Heart right ventricle (tissue), 16 donors: ENCODE measurements at regions not wholly inside any gene's neighbourhood (a gene's known extent, or its start where the extent isn't known, plus 50 kb on each side); places are given as distances from the start of the nearest gene placed in this dataset.
"Not testable (repeated sequence)": the region's sequence is repeated elsewhere in the genome, so short reads cannot be mapped to it uniquely, and the experiment has no call there.

Experiments
- ATAC-seq, 8 donors: fragments of 200-7000 bp; cut with Tn5 transposase; one replicate each; pipeline ENCODE4 v1.9.1; 2020; ENCODE audit warnings: mild to moderate bottlenecking in 8 of 8, moderate library complexity in 8 of 8, moderate number of reproducible peaks in 1 of 8
- DNase-seq, 2 donors: peaks; one replicate each; pipeline ENCODE4 v3.0.0-alpha.2; 2020
- H3K27ac ChIP-seq, 10 donors: fragments of 200-600 bp; sonication (generic) in 2 of 10; one replicate each; pipeline versions ENCODE4 v1.5.0 to v1.8.0; 2020 to 2022; ENCODE audit warnings: mild to moderate bottlenecking in 3 of 10
- H3K27me3 ChIP-seq, 7 donors: fragments of 200-600 bp; one replicate each; pipeline ENCODE4 v1.8.0; 2021 to 2022; ENCODE audit warnings: mild to moderate bottlenecking in 2 of 7
- H3K36me3 ChIP-seq, 9 donors: fragments of 200-600 bp; sonication (generic) in 1 of 9; one replicate each; pipeline versions ENCODE4 v1.5.0 to v1.8.0; 2020 to 2022; ENCODE audit warnings: mild to moderate bottlenecking in 2 of 9
- H3K4me1 ChIP-seq, 9 donors: fragments of 200-600 bp; sonication (generic) in 1 of 9; one replicate each; pipeline versions ENCODE4 v1.5.0 to v1.8.0; 2020 to 2022; ENCODE audit warnings: mild to moderate bottlenecking in 4 of 9
- H3K4me3 ChIP-seq, 10 donors: fragments of 200-600 bp; sonication (generic) in 2 of 10; one replicate each; pipeline versions ENCODE4 v1.5.0 to v1.8.0; 2020 to 2022; ENCODE audit warnings: mild to moderate bottlenecking in 7 of 10, moderate library complexity in 2 of 10
- H3K9me3 ChIP-seq, 11 donors: fragments of 200-600 bp in 10 of 11; sonication (generic) in 2 of 11; one replicate each; pipeline versions ENCODE4 v1.5.0 to v1.8.0; 2013 to 2022; ENCODE audit warnings: mild to moderate bottlenecking in 2 of 11, control low read depth in 1 of 11, moderate library complexity in 1 of 11
- CTCF ChIP-seq, 9 donors: fragments of 200-600 bp; sonication (generic) in 2 of 9; IDR thresholded peaks; one replicate each; pipeline versions ENCODE4 v1.5.0 to v1.8.0; 2021 to 2022; ENCODE audit warnings: antibody characterized with exemption in 9 of 9, mild to moderate bottlenecking in 5 of 9, moderate library complexity in 1 of 9
- WGBS, 2 donors: extraction: QIAGEN DNeasy Blood & Tissue Kit; methylation state at CpG; one replicate each; pipeline ENCODE4 v1.1.7; 2013; ENCODE audit warnings: inconsistent platforms in 1 of 2; 5-methylcytosine and 5-hydroxymethylcytosine counted together
- intact Hi-C, 10 donors: fragments of 100-400 bp; cut with DNase I; formaldehyde crosslinking; loops; one replicate each; pipeline versions ENCODE4 v1.11.1 to v1.14.2; 2022
- donor health status: Arrhythmogenic right ventricular cardiomyopathy.
- donor health status: ischemic (EF 13 %, LVEDD 7.1; RV severe dilation, severe dysfunction).
- donor health status: healthy with polysubstance abuse.
- donor health status: DM: no; HTN: yes; CAD: no.
- donor health status: DM: no; HTN: no; CAD: no.
- donor health status: ischemic (EF 25% LVEDD 6.9; RV normal size, moderate dysfunction).
- donor health status: ischemic (EF 25% LVEDD 5.7; RV mildly dilated, moderate dysfunction).
- donor health status: healthy.
- donor health status: DM: yes; HTN: yes; CAD: no.
- donor health status: Ischemic cardiomyopathy.
- donor health status: ischemic (EF 35%, LVEDD 5.7; RV mildly dilated, moderate dysfunction).
- donor health status: nonischemic (EF 11% LVEDD 7.7; RV severe dilation, severe dysfunction).
- donor health status: DM: yes; HTN: yes; CAD: no.
- donor health status: PGD.
- donor health status: ischemic (EF 29% LVEDD 5.4; RV normal size, mild dysfunction).
- donor health status: nonischemic (EF 23%, LVEDD 6.1; RV moderate dilation, normal function).

DNA sequence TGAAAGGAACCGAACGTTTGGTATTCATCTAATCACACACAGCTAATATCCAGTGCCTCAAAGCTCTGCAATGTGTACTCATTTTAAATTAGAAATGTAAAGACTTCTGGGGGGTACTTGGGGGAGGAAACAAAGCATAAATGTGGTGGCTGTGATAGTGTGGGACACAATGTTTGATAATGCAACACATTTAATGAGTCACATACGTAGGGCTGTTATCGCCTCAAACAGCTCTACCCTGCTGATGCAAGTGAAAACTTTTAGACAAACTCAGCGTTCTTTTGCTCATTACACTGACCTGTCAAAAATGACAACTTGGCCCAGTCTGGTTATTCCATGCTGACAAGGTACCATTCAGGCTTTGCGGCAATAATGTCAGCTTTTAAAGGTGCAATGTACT, 1227.1 kb upstream of the CELF4 start:
- Histone ChIP-seq H3K36me3 (no peaks in the 10 kb centered on the region), H3K4me3 (no peak overlapping the region), H3K27ac (no peak overlapping the region), H3K4me1 (no peaks in the 10 kb centered on the region), H3K27me3 (no peaks in the 10 kb centered on the region), H3K9me3 (no peaks in the 10 kb centered on the region)
- TF ChIP-seq CTCF (IDR thresholded peaks at IDR 0.05) = no peak
- no peak for DNase-seq
- ATAC-seq = no peak
- intact Hi-C loops = no loop called here
- WGBS, 2 donors = 73 to 74% methylated on average over 6 of the region's 6 CpGs

DNA sequence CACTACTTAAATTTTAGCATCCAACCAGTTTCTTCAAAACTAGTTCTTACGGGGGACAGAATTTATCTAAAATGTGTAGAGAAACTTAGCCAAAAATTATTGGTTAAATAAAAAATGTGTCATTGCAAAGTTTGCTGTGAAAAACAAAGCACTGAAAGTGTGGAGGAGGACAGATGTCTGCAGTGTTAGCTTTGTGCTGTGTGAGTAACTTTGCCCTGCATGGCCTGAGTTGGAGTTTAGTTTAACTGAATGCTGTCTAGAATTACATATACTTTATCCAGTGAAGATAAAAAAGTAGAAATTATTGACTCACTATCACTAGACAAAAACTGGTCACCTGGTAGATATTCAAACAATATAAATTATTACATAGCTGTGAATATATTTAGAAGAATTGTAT, 1225.2 kb upstream of the CELF4 start:
- intact Hi-C loops = no loop called here
- Histone ChIP-seq H3K27me3 (no peaks in the 10 kb centered on the region), H3K27ac (no peak overlapping the region), H3K9me3 (peaks cover 0 to 17% (median 0%) of the 10 kb centered on the region in 11 donors), H3K4me1 (no peaks in the 10 kb centered on the region), H3K36me3 (no peaks in the 10 kb centered on the region), H3K4me3 (no peak overlapping the region)
- DNase-seq (no peak), ATAC-seq (no peak)
- WGBS, 2 donors = 77 to 87% methylated on average over 1 of the region's 1 CpG
- no peak for TF ChIP-seq CTCF (IDR thresholded peaks at IDR 0.05)

GRCh38 chr18:38790303-38790702, 1224.7 kb upstream of the CELF4 start:
- Histone ChIP-seq H3K27me3 (no peaks in the 10 kb centered on the region), H3K4me1 (no peaks in the 10 kb centered on the region), H3K27ac (no peak overlapping the region), H3K4me3 (no peak overlapping the region), H3K9me3 (peaks cover 0 to 21% (median 0%) of the 10 kb centered on the region in 11 donors), H3K36me3 (no peaks in the 10 kb centered on the region)
- 59 to 72% methylated on average over 1 of the region's 1 CpG for WGBS, 2 donors
- peak in 2 of 9 donors; percentile 16 to 35 for TF ChIP-seq CTCF (IDR thresholded peaks at IDR 0.05)
- DNase-seq (no peak), ATAC-seq (no peak)
- intact Hi-C loops = no loop called here

GRCh38 chr18:38789141-38789540, 1223.5 kb upstream of the CELF4 start:
- Histone ChIP-seq H3K4me1 (no peaks in the 10 kb centered on the region), H3K36me3 (no peaks in the 10 kb centered on the region), H3K27ac (no peak overlapping the region), H3K27me3 (no peaks in the 10 kb centered on the region), H3K4me3 (no peak overlapping the region), H3K9me3 (peaks cover 0 to 21% (median 0%) of the 10 kb centered on the region in 11 donors)
- intact Hi-C loops = no loop called here
- ATAC-seq = no peak
- no peak for TF ChIP-seq CTCF (IDR thresholded peaks at IDR 0.05)
- WGBS, 2 donors = 29 to 46% methylated on average over 1 of the region's 1 CpG
- no peak for DNase-seq

DNA sequence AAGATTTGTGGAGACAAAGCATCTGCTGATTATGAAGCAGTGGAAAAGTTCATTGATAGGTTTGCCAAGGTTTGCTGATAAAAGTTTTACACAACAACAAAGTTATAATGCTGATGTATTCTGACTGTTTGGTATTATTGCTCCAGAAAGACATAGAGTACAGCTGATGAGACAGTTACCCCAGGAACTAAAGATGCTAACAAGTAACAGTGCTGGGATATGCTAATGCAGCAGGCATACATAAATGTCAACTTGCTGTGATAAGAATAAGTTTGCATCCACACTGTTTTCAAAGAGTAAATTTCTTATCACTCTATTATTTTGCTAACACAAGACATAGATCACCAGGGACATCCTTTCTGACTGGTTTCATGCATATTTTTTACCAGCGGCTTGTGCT, 1221.3 kb upstream of the CELF4 start:
- no peak for TF ChIP-seq CTCF (IDR thresholded peaks at IDR 0.05)
- intact Hi-C loops = no loop called here
- 81 to 90% methylated on average over 1 of the region's 1 CpG for WGBS, 2 donors

DNA sequence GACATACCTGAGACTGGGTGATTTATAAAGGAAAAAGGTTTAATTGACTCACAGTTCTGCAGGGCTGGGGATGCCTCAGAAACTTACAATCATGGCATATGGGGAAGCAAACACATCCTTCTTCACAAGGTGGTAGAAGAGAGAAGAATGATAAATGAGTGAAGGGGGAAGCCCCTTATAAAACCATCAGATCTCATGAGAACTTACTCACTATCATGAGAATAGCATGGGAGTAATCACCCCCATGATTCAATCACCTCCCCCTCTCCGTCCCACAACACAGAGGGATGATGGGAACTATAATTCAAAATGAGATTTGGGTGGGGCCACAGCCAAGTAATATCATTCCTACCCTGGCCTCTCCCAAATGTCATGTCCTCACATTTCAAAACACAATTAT, 1206.0 kb upstream of the CELF4 start:
- WGBS, 2 donors = 81 to 95% methylated on average over 1 of the region's 1 CpG
- intact Hi-C loops, H3K36me3 ChIP-seq, H3K4me3 ChIP-seq, DNase-seq, H3K4me1 ChIP-seq, ATAC-seq, H3K27ac ChIP-seq, H3K27me3 ChIP-seq: not testable (repeated sequence)
- H3K9me3 ChIP-seq = peaks cover 0 to 11% (median 0%) of the 10 kb centered on the region in 11 donors

More for the DNA sequence above, 1221.3 kb upstream of the CELF4 start:
- no peak for ATAC-seq
- no peaks in the 10 kb centered on the region for H3K27me3 ChIP-seq
- DNase-seq = no peak
- no peak overlapping the region for H3K4me3 ChIP-seq
- peaks cover 0 to 21% (median 0%) of the 10 kb centered on the region in 11 donors for H3K9me3 ChIP-seq
- H3K36me3 ChIP-seq = no peaks in the 10 kb centered on the region
- H3K27ac ChIP-seq = no peak overlapping the region
- no peaks in the 10 kb centered on the region for H3K4me1 ChIP-seq
